ENCODE measurements at regions not wholly inside any gene's neighbourhood (a gene's known extent, or its start where the extent isn't known, plus 50 kb on each side); places are given as distances from the start of the nearest gene placed in this dataset.

DNA sequence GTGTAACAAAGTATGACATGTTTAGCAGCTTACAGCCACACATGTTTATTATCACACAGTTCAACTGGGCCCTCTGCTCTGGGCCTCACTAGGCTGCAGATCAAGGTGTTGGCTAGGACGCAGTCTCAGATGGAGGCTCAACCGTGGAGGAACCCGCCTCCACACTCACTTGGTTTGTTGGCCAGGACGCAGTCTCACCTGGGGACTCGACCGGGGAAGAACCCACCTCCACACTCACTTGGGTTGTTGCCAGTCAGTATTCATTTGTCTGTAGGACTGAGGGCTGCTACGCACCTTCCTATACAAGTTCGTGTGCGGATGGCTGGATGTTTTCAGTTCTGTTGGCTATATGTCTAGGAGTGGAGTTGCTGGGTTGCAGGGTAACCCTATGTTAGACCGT is 240.7 kb upstream of the CIBAR2 start:
- TF ChIP-seq POLR2AphosphoS5 (IDR thresholded peaks at IDR 0.05) (no peak), EP300 (IDR thresholded peaks at IDR 0.05; ENCODE audit: low read depth) (no peak), POLR2A (IDR thresholded peaks at IDR 0.05) (no peak)
- TF ChIP-seq, protein P1, sequence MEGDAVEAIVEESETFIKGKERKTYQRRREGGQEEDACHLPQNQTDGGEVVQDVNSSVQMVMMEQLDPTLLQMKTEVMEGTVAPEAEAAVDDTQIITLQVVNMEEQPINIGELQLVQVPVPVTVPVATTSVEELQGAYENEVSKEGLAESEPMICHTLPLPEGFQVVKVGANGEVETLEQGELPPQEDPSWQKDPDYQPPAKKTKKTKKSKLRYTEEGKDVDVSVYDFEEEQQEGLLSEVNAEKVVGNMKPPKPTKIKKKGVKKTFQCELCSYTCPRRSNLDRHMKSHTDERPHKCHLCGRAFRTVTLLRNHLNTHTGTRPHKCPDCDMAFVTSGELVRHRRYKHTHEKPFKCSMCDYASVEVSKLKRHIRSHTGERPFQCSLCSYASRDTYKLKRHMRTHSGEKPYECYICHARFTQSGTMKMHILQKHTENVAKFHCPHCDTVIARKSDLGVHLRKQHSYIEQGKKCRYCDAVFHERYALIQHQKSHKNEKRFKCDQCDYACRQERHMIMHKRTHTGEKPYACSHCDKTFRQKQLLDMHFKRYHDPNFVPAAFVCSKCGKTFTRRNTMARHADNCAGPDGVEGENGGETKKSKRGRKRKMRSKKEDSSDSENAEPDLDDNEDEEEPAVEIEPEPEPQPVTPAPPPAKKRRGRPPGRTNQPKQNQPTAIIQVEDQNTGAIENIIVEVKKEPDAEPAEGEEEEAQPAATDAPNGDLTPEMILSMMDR (IDR thresholded peaks at IDR 0.05): no peak
